ENCODE measurements at regions not wholly inside any gene's neighbourhood (a gene's known extent, or its start where the extent isn't known, plus 50 kb on each side); places are given as distances from the start of the nearest gene placed in this dataset.

DNA sequence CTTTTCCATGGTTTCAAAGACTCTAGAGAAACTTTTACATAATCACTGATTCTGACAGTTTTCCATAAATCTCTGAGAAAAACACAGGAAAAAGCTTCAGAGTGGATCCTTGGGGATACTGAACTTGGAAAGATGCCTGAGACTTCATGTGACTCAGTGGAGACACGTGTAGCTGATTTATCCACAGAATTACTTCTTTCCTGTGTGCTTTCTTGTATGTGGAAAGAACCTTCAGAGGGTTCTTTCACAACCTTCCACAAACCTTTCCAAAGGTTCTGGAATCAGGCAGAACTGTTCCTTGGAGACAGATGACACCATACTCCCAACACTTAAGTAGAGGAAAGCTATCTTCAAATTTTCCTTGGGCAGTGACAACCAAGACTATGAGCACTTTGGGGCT is 207.2 kb downstream of the RND3 start:
- Histone ChIP-seq H3K27me3 (replicated peaks in 1 of 7) (no peaks in the 10 kb centered on the region), H3K27ac (peak overlapping the region in 3 of 8 donors; percentile 5 to 42 (median 41)), H3K9me3 (peaks cover 0 to 36% (median 21%) of the 10 kb centered on the region in 8 donors), H3K4me3 (no peak overlapping the region), H3K4me1 (no peaks in the 10 kb centered on the region), H3K36me3 (no peaks in the 10 kb centered on the region)
- TF ChIP-seq, protein P1, sequence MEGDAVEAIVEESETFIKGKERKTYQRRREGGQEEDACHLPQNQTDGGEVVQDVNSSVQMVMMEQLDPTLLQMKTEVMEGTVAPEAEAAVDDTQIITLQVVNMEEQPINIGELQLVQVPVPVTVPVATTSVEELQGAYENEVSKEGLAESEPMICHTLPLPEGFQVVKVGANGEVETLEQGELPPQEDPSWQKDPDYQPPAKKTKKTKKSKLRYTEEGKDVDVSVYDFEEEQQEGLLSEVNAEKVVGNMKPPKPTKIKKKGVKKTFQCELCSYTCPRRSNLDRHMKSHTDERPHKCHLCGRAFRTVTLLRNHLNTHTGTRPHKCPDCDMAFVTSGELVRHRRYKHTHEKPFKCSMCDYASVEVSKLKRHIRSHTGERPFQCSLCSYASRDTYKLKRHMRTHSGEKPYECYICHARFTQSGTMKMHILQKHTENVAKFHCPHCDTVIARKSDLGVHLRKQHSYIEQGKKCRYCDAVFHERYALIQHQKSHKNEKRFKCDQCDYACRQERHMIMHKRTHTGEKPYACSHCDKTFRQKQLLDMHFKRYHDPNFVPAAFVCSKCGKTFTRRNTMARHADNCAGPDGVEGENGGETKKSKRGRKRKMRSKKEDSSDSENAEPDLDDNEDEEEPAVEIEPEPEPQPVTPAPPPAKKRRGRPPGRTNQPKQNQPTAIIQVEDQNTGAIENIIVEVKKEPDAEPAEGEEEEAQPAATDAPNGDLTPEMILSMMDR (IDR thresholded peaks at IDR 0.05 in 8 of 11, conservative IDR thresholded peaks at IDR 0.05 in 3 of 11): no peak
- TF ChIP-seq POLR2A (IDR thresholded peaks at IDR 0.05) (no peak), POLR2AphosphoS5 (IDR thresholded peaks at IDR 0.05) (no peak)
- 20 to 50% (median 41%) methylated on average over 1 of the region's 1 CpG for WGBS, 5 donors
- intact Hi-C loops (cut with DNase I; ENCODE audit: low total_unique reads): no loop called here
- no peak for DNase-seq

DNA sequence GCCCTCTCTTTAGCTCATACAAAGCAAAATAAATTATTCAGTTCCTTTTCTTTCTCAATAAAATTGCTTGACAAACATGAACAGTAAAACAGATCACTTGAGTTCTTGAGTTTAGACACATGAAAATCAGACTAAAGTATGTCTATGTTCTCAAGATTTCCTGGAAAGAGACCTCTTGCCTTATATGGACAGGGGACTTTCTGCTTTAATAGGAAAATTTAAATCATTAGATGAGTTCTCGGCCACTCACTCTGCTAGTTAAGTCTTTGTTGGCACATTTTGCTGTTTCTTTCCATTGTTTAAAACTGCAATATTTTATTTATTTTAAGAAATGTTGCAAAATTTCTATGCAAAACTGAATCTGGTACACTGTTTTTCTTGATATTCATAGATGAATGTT is 207.8 kb downstream of the RND3 start:
- H3K27ac ChIP-seq: peak overlapping the region in 3 of 8 donors; percentile 5 to 42 (median 41)
- H3K36me3 ChIP-seq: no peaks in the 10 kb centered on the region
- peaks cover 0 to 36% (median 21%) of the 10 kb centered on the region in 8 donors for H3K9me3 ChIP-seq
- no peak for DNase-seq
- intact Hi-C loops (cut with DNase I; ENCODE audit: low total_unique reads): no loop called here
- H3K4me3 ChIP-seq: no peak overlapping the region
- H3K4me1 ChIP-seq: no peaks in the 10 kb centered on the region
- WGBS, 5 donors: 67 to 86% (median 72%) methylated on average over 1 of the region's 1 CpG
- TF ChIP-seq, protein P1 (IDR thresholded peaks at IDR 0.05 in 8 of 11, conservative IDR thresholded peaks at IDR 0.05 in 3 of 11): no peak
- TF ChIP-seq POLR2AphosphoS5 (IDR thresholded peaks at IDR 0.05) (no peak), POLR2A (IDR thresholded peaks at IDR 0.05) (no peak)
- H3K27me3 ChIP-seq (replicated peaks in 1 of 7): no peaks in the 10 kb centered on the region

DNA sequence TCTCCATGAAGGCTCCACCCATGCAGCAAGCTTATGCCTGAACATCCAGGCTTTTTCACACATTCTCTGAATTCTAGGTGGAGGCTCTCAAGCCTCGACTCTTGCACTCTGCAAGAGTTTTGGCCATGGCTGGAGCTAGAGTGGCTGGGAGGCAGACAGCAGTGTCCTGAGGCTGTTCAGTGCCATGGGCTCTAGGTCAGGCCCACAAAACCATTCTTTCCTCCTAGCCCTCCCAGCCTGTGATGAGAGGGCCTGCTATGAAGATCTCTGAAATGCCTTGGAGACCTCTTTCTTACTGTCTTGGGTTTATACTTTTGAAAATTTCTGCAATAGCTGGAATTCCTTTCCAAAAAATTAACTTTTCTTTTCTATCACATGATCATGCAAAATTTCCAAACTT is 210.7 kb downstream of the RND3 start:
- no peak for DNase-seq
- Histone ChIP-seq H3K9me3 (peaks cover 0 to 36% (median 21%) of the 10 kb centered on the region in 8 donors), H3K27me3 (replicated peaks in 1 of 7) (no peaks in the 10 kb centered on the region), H3K27ac (no peak overlapping the region), H3K4me1 (no peaks in the 10 kb centered on the region), H3K4me3 (no peak overlapping the region), H3K36me3 (no peaks in the 10 kb centered on the region)
- intact Hi-C loops (cut with DNase I; ENCODE audit: low total_unique reads): no loop called here
- 70 to 81% (median 77%) methylated on average over 1 of the region's 1 CpG for WGBS, 5 donors
- TF ChIP-seq, protein P1 (IDR thresholded peaks at IDR 0.05 in 8 of 11, conservative IDR thresholded peaks at IDR 0.05 in 3 of 11): no peak

DNA sequence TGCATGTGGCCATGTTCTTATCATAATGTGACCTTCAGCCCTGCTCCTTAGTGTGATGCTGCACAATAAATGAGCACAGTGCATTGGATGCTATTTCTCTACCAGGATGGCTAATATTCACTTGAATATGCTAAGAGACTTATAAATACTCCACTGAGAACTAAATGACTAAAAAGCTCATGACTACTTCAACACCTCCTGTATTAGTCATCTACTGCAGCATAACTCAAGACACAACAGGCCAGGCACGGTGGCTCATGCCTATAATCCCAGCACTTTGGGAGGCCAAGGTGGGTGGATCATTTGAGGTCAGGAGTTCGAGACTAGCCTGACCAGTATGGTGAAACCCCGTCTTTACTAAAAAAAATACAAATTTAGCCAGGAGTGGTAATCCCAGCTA is 213.4 kb downstream of the RND3 start:
- TF ChIP-seq POLR2A (IDR thresholded peaks at IDR 0.05): no peak
- no peak for TF ChIP-seq POLR2AphosphoS5 (IDR thresholded peaks at IDR 0.05)
- TF ChIP-seq, protein P1 (IDR thresholded peaks at IDR 0.05 in 8 of 11, conservative IDR thresholded peaks at IDR 0.05 in 3 of 11): no peak
- H3K36me3 ChIP-seq: no peaks in the 10 kb centered on the region
- H3K9me3 ChIP-seq: peaks cover 0 to 31% (median 21%) of the 10 kb centered on the region in 8 donors
- 43 to 50% (median 48%) methylated on average over 3 of the region's 3 CpGs for whole genome bisulfite sequencing, 5 donors
- no peaks in the 10 kb centered on the region for H3K4me1 ChIP-seq
- intact Hi-C loops (cut with DNase I; ENCODE audit: low total_unique reads): no loop called here
- no peak overlapping the region for H3K27ac ChIP-seq
- DNase-seq: no peak
- H3K27me3 ChIP-seq (replicated peaks in 1 of 7): no peaks in the 10 kb centered on the region
- H3K4me3 ChIP-seq: no peak overlapping the region

All from spleen (tissue), 11 donors.